ENCODE measurements at regions not wholly inside any gene's neighbourhood (a gene's known extent, or its start where the extent isn't known, plus 50 kb on each side); places are given as distances from the start of the nearest gene placed in this dataset.

- Mint-ChIP-seq H3K27me3 (ENCODE audit: low read depth, poor library complexity) (no peaks in the 10 kb centered on the region), H3K27ac (no peak overlapping the region), H3K36me3 (ENCODE audit: low read depth) (no peaks in the 10 kb centered on the region), H3K4me3 (no peak overlapping the region), H3K4me1 (no peaks in the 10 kb centered on the region), H3K9me3 (no peaks in the 10 kb centered on the region)
- DNase-seq = no peak
- TF ChIP-seq CTCF (IDR thresholded peaks at IDR 0.05) = no peak
Observed at GRCh38 chr12:19010726-19011125, 118.8 kb upstream of the PLEKHA5 start.

DNA sequence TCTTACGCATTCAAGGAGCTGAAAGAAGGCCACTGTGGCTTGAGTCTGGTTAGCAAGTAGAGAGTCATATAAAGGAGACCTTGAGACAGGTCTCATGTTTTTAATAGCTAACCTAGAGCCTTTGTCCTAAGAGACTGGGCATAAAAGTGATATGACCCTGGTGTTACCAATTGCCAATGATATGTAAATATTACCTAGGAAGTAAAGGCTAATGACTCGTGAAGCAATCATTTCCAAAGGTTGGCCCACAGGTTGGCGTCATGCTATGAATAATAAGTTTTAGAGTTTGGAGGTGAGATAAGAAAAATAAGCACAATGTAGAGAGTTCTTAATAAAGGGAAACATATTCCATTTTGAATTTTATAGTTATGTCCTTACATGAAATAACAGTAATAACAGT, 116.6 kb upstream of the PLEKHA5 start:
- H3K9me3 Mint-ChIP-seq = no peaks in the 10 kb centered on the region
- DNase-seq = no peak
- H3K27me3 Mint-ChIP-seq (ENCODE audit: low read depth, poor library complexity) = no peaks in the 10 kb centered on the region
- no peaks in the 10 kb centered on the region for H3K4me1 Mint-ChIP-seq
- TF ChIP-seq CTCF (IDR thresholded peaks at IDR 0.05) = no peak
- H3K36me3 Mint-ChIP-seq (ENCODE audit: low read depth) = no peaks in the 10 kb centered on the region
- no peak overlapping the region for H3K27ac Mint-ChIP-seq
- no peak overlapping the region for H3K4me3 Mint-ChIP-seq

DNA sequence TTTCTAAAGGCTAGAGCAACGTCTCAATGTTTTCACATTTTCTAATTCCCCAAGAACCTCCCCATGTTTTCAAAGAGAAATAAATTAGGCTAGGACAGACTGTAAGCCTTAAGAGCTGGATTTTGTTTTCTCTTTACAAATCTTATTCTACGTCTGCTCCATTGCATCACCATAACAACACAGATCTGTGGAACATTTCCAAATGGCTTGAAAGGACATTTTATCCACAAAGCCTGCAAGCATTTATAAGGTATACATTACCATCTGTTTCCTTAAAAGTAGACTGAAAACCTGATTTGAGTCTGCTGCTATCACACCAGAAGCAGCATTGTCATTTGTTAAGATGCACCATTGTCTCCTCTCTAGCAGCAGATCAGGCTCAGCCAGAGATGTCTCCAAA, 115.3 kb upstream of the PLEKHA5 start:
- no peaks in the 10 kb centered on the region for H3K27me3 Mint-ChIP-seq (ENCODE audit: low read depth, poor library complexity)
- H3K4me1 Mint-ChIP-seq = no peaks in the 10 kb centered on the region
- no peak overlapping the region for H3K27ac Mint-ChIP-seq
- H3K4me3 Mint-ChIP-seq = no peak overlapping the region
- H3K9me3 Mint-ChIP-seq = no peaks in the 10 kb centered on the region
- TF ChIP-seq CTCF (IDR thresholded peaks at IDR 0.05) = no peak
- no peak for DNase-seq
- H3K36me3 Mint-ChIP-seq (ENCODE audit: low read depth) = no peaks in the 10 kb centered on the region

DNA sequence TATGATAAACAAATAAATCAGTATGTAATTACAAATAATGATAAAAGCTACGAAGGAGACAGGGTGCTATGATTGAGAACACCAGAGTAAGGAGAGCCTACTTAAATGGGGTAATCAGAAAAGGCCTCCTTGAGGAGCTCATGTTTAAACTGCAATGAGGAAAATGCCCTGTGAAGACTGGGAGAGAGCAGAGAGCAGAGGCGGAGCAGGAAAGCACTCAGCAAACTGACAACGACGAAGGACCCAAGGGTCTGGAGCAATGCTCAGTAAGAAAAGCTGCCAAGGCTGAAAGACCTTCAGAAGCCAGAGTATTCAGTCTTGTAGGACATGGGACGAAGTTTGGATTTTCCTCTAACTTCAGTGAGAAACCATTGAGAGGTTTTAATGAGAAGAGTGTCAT, 114.2 kb upstream of the PLEKHA5 start:
- no peaks in the 10 kb centered on the region for H3K36me3 Mint-ChIP-seq (ENCODE audit: low read depth)
- H3K27ac Mint-ChIP-seq = no peak overlapping the region
- no peak for TF ChIP-seq CTCF (IDR thresholded peaks at IDR 0.05)
- H3K4me1 Mint-ChIP-seq = no peaks in the 10 kb centered on the region
- DNase-seq = no peak
- no peaks in the 10 kb centered on the region for H3K9me3 Mint-ChIP-seq
- H3K27me3 Mint-ChIP-seq (ENCODE audit: low read depth, poor library complexity) = no peaks in the 10 kb centered on the region
- H3K4me3 Mint-ChIP-seq = no peak overlapping the region

DNA sequence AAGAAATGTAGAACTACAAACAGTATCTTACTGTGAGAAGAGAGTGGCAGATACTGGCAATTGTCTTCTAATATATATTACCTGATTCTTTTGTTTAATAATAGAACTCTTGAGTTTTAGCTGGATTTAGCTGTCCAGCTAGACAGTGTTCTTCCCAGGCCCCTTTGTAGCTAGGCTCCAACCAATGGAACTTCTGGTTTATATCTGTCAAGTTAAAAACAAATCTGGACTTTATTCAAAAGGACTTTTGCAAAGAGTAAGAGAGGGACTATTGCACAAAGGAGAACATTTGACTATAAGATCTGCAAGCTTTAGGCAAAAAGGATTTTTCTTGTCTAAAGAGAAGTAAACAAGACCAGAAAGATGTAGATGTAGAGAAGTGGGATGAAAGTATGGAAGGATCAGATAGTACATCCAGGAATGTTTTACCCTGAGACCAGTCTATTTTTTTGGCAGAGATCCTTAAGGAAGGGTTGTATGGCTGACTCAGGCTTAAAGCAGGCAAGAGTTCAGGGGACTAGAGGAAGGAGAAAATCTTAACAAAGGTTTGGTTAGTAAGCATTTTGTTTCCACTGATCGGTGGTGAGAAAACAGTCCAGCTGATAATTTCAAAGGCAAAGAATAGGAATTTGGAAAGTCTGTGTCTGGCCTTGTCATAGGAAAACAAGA, 111.1 kb upstream of the PLEKHA5 start:
- no peak overlapping the region for H3K4me3 Mint-ChIP-seq
- H3K4me1 Mint-ChIP-seq = no peaks in the 10 kb centered on the region
- no peaks in the 10 kb centered on the region for H3K9me3 Mint-ChIP-seq

More for the DNA sequence above, 111.1 kb upstream of the PLEKHA5 start:
- H3K27me3 Mint-ChIP-seq (ENCODE audit: low read depth, poor library complexity) = peaks cover 2% of the 10 kb centered on the region
- DNase-seq = no peak
- no peak overlapping the region for H3K27ac Mint-ChIP-seq
- TF ChIP-seq CTCF (IDR thresholded peaks at IDR 0.05) = no peak
- no peaks in the 10 kb centered on the region for H3K36me3 Mint-ChIP-seq (ENCODE audit: low read depth)
